ENCODE measurements at regions not wholly inside any gene's neighbourhood (a gene's known extent, or its start where the extent isn't known, plus 50 kb on each side); places are given as distances from the start of the nearest gene placed in this dataset.
"Not testable (repeated sequence)": the region's sequence is repeated elsewhere in the genome, so short reads cannot be mapped to it uniquely, and the experiment has no call there.

DNA sequence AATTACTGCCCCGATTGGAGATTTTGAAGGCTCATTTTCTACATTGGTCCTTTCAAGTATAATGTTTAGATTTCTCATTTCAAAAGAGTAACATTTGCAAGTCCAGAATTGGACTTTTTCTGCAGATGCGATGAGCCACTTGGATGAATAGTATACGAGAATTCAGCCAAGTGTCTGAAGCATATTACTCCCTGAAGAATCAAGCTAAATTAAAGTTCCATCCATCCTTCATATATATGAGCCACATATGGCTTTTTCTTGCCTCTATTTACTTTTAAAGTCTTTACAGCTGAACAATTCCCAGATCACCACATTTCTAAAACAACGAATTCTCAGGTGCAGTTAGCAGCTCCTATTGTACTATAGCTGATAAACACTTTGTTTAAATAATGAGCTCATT is 288.7 kb downstream of the CEMIP2 start:
- no peak overlapping the region for H3K4me3 ChIP-seq (ENCODE audit: insufficient read depth, low read depth, low read length)
- 87 to 95% methylated on average over 3 to 4 of the region's 4 CpGs for WGBS, 2 experiments
- no peak overlapping the region for H3K27ac ChIP-seq (ENCODE audit: insufficient read depth, low read depth, low read length, poor library complexity, severe bottlenecking)
- H3K4me1 ChIP-seq (ENCODE audit: control insufficient read depth, insufficient read depth, low read length) = peaks cover 4% of the 10 kb centered on the region
- no peaks in the 10 kb centered on the region for H3K27me3 ChIP-seq (ENCODE audit: control insufficient read depth, insufficient read depth, low read length, poor library complexity, severe bottlenecking)
- no peaks in the 10 kb centered on the region for H3K9me3 ChIP-seq (ENCODE audit: control insufficient read depth, low read length)
- no peaks in the 10 kb centered on the region for H3K36me3 ChIP-seq (ENCODE audit: control insufficient read depth, insufficient read depth, low read length)

DNA sequence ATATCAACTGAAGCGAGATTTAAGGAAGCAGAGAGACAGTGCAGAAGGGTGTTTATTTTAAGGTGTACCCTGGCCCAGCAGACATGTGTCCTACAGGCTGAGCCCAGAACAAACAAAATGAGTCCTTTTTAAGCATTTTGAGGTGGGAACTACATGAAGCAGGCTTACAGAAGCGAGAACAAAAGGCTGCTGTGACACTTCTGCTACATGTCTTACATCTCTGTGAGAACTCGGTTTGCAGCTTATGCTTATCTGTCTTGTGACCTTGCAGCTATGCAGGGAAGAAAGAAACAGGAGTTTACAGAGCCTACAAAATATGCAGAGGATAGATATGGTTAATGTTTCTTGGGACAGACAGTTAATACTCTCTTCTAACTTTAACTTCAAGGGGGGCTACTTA is 295.9 kb downstream of the CEMIP2 start:
- WGBS, 2 experiments = 74 to 75% methylated on average over 3 of the region's 3 CpGs
- Histone ChIP-seq H3K4me3 (ENCODE audit: insufficient read depth, low read depth, low read length) (no peak overlapping the region), H3K27me3 (ENCODE audit: control insufficient read depth, insufficient read depth, low read length, poor library complexity, severe bottlenecking) (no peaks in the 10 kb centered on the region), H3K4me1 (ENCODE audit: control insufficient read depth, insufficient read depth, low read length) (no peaks in the 10 kb centered on the region), H3K9me3 (ENCODE audit: control insufficient read depth, low read length) (no peaks in the 10 kb centered on the region), H3K27ac (ENCODE audit: insufficient read depth, low read depth, low read length, poor library complexity, severe bottlenecking) (no peak overlapping the region), H3K36me3 (ENCODE audit: control insufficient read depth, insufficient read depth, low read length) (no peaks in the 10 kb centered on the region)

DNA sequence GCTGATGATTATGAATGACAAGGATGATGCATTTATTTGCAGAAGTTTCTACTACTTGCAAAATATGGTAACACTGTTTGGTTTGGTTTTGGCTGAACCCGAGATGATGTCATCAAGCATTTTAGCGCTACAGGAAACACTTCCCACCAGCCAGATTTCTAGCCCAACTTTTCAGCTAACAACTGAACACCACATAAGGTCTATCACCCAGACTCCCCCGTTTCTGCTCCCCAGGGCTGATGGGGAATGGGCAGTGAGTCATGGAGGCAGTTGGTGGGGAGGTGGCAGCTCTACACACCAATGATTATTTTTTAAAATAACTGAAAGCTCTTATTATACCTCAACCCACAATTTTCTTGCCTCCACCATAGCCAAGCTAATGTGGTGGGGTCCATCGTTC is 302.9 kb downstream of the CEMIP2 start:
- no peak overlapping the region for H3K27ac ChIP-seq (ENCODE audit: insufficient read depth, low read depth, low read length, poor library complexity, severe bottlenecking)
- no peaks in the 10 kb centered on the region for H3K27me3 ChIP-seq (ENCODE audit: control insufficient read depth, insufficient read depth, low read length, poor library complexity, severe bottlenecking)
- no peak overlapping the region for H3K4me3 ChIP-seq (ENCODE audit: insufficient read depth, low read depth, low read length)
- H3K36me3 ChIP-seq (ENCODE audit: control insufficient read depth, insufficient read depth, low read length) = no peaks in the 10 kb centered on the region
- WGBS, 2 experiments = 92 to 95% methylated on average over 2 to 4 of the region's 4 CpGs
- no peaks in the 10 kb centered on the region for H3K9me3 ChIP-seq (ENCODE audit: control insufficient read depth, low read length)
- H3K4me1 ChIP-seq (ENCODE audit: control insufficient read depth, insufficient read depth, low read length) = no peaks in the 10 kb centered on the region

DNA sequence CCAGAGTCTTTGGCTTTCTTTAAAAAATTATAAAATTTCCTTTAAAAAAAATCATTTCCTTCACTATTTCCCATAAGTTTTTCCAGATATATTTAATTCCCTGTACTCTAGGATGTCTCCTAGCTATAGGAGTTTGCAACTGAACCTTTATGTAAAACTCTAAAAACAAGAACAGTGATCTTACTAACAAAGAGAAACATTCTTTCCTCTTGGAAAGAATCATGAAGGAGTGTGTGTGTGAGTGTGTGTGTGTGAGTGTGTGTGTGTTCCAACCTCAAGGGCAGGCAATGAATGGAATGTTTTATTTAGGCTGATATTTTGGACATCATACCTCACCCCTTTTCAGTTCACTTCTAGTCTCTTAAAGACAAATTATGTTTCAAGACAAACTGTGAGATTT is 309.2 kb downstream of the CEMIP2 start:
- no peaks in the 10 kb centered on the region for H3K27me3 ChIP-seq (ENCODE audit: control insufficient read depth, insufficient read depth, low read length, poor library complexity, severe bottlenecking)
- no peaks in the 10 kb centered on the region for H3K4me1 ChIP-seq (ENCODE audit: control insufficient read depth, insufficient read depth, low read length)
- no peaks in the 10 kb centered on the region for H3K9me3 ChIP-seq (ENCODE audit: control insufficient read depth, low read length)
- H3K36me3 ChIP-seq (ENCODE audit: control insufficient read depth, insufficient read depth, low read length) = no peaks in the 10 kb centered on the region
- H3K4me3 ChIP-seq (ENCODE audit: insufficient read depth, low read depth, low read length) = no peak overlapping the region
- no peak overlapping the region for H3K27ac ChIP-seq (ENCODE audit: insufficient read depth, low read depth, low read length, poor library complexity, severe bottlenecking)

DNA sequence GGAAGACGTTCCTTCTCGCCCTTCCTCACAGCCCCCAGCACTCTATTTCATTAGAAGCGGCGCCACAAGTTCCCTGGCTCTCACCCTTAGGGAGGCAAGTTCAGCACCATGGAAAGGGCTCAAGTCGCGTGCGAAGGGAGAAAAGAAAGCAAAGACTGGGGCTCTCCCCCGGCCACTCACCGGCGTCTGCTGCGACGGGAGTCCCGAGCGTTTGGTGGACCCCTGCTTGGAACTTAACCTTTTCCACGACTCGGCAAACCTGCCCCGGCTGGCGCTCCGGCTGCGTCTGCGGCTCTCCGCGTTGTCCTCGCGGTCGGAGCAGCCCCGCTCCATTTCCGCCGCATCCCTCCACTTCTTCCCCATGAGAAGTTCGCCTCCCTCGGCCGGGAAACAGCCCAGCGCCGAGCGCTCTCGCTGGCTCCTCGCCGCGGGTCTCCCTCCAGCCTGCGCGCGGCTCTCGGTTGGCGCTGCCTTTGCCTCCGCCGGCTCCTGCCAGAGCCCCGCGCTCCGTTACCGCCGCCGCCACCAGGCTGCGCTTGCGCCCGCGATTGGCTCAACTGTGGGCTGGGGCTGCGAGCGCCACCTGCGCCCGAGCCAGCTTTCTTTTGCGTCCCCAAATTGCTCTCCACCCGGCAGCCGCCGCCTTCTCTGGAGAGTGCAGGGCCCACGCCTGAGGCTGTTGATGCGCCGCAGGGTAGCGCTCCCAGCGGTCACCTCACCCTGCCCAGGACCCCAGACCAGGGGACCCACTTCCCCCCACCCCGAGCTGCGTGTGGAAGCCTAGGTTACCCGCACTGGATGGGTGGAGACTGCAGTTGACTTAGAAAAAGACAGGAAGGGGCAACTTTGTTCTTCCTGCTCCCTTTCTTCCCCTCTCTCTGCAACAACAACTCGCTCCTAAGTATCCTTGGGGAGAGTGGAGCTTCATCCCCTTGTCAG is 321.6 kb downstream of the CEMIP2 start:
- H3K27ac ChIP-seq (ENCODE audit: insufficient read depth, low read depth, low read length, poor library complexity, severe bottlenecking) = peak overlapping the region; percentile 67
- H3K4me1 ChIP-seq (ENCODE audit: control insufficient read depth, insufficient read depth, low read length) = peaks cover 7% of the 10 kb centered on the region
- H3K27me3 ChIP-seq (ENCODE audit: control insufficient read depth, insufficient read depth, low read length, poor library complexity, severe bottlenecking) = peaks cover 11% of the 10 kb centered on the region
- H3K4me3 ChIP-seq (ENCODE audit: insufficient read depth, low read depth, low read length) = peak overlapping the region; percentile 42
- no peaks in the 10 kb centered on the region for H3K36me3 ChIP-seq (ENCODE audit: control insufficient read depth, insufficient read depth, low read length)
- WGBS, 2 experiments = 0 to 1% methylated on average over 72 to 73 of the region's 73 CpGs
- no peaks in the 10 kb centered on the region for H3K9me3 ChIP-seq (ENCODE audit: control insufficient read depth, low read length)

DNA sequence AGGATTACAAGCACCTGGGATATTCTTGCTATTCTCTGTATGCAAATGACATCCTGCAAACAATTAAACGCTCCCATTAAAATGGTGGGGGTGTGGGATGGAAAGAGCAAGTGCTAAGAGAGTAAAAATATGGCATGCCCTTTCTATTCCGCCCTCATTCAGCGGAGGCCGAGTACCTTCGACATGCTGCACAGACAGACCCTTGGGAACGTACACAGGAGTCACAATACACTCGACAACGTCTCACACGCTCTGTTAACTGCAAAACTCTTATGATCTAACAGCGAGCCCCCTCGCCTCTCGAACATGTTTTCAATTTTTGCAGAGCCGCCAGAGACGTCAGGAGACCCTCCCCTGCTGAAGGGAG is 322.2 kb downstream of the CEMIP2 start:
- Histone ChIP-seq H3K4me3 (ENCODE audit: insufficient read depth, low read depth, low read length) (peak overlapping the region; percentile 42), H3K27me3 (ENCODE audit: control insufficient read depth, insufficient read depth, low read length, poor library complexity, severe bottlenecking) (peaks cover 11% of the 10 kb centered on the region), H3K4me1 (ENCODE audit: control insufficient read depth, insufficient read depth, low read length) (peaks cover 7% of the 10 kb centered on the region), H3K36me3 (ENCODE audit: control insufficient read depth, insufficient read depth, low read length) (no peaks in the 10 kb centered on the region), H3K9me3 (ENCODE audit: control insufficient read depth, low read length) (no peaks in the 10 kb centered on the region), H3K27ac (ENCODE audit: insufficient read depth, low read depth, low read length, poor library complexity, severe bottlenecking) (no peak overlapping the region)
- 1% methylated on average over 13 to 14 of the region's 14 CpGs for WGBS, 2 experiments

DNA sequence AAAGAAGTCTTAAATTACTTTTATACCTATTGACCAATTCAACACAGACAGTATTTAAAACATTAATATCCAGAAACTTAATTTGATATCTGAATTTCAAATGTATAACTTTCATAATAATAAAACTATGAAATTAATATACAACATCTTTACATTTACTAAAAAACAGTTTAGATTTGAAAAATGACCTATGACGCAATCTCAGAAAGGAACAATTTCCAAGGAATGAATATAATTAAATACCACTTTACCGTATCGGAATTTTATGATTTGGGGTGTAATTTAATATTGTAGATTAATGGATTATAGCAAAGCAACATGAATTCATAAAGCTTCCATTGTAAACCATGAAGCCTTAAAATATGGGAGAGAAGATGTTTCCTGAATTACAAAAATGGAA is 321.5 kb upstream of the TRPM3 start:
- WGBS, 2 experiments = no CpG with 5 or more reads among the region's 3 CpGs
- Histone ChIP-seq H3K4me1 (ENCODE audit: control insufficient read depth, insufficient read depth, low read length) (peaks cover 7% of the 10 kb centered on the region), H3K27me3 (ENCODE audit: control insufficient read depth, insufficient read depth, low read length, poor library complexity, severe bottlenecking) (peaks cover 11% of the 10 kb centered on the region), H3K27ac (ENCODE audit: insufficient read depth, low read depth, low read length, poor library complexity, severe bottlenecking) (no peak overlapping the region), H3K9me3 (ENCODE audit: control insufficient read depth, low read length) (no peaks in the 10 kb centered on the region), H3K36me3 (ENCODE audit: control insufficient read depth, insufficient read depth, low read length) (no peaks in the 10 kb centered on the region), H3K4me3 (ENCODE audit: insufficient read depth, low read depth, low read length) (no peak overlapping the region)

DNA sequence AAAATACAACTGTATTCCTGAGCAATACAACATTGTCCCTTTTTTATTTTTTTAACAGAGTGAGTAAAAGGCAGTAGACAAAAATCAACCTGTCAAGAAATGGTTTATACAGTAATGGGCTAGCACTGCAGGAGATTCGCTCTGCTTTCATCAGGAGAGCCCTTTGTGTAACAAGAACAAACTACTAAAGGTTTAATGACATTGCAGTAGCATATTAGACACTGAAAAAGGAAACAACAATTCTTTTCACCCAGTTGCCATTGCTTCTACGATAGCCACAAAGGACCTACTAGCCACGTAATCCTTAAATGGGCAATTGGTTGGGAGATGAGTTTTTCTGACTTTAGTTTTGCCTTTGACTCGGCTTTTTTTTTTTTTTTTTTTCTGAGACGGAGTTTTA is 319.8 kb upstream of the TRPM3 start:
- H3K27ac ChIP-seq (ENCODE audit: insufficient read depth, low read depth, low read length, poor library complexity, severe bottlenecking) = no peak overlapping the region
- H3K27me3 ChIP-seq (ENCODE audit: control insufficient read depth, insufficient read depth, low read length, poor library complexity, severe bottlenecking) = peaks cover 11% of the 10 kb centered on the region
- H3K4me3 ChIP-seq (ENCODE audit: insufficient read depth, low read depth, low read length) = no peak overlapping the region
- no peaks in the 10 kb centered on the region for H3K9me3 ChIP-seq (ENCODE audit: control insufficient read depth, low read length)
- no peaks in the 10 kb centered on the region for H3K36me3 ChIP-seq (ENCODE audit: control insufficient read depth, insufficient read depth, low read length)
- WGBS, 2 experiments = 77 to 94% methylated on average over 5 of the region's 5 CpGs
- H3K4me1 ChIP-seq (ENCODE audit: control insufficient read depth, insufficient read depth, low read length) = no peaks in the 10 kb centered on the region

DNA sequence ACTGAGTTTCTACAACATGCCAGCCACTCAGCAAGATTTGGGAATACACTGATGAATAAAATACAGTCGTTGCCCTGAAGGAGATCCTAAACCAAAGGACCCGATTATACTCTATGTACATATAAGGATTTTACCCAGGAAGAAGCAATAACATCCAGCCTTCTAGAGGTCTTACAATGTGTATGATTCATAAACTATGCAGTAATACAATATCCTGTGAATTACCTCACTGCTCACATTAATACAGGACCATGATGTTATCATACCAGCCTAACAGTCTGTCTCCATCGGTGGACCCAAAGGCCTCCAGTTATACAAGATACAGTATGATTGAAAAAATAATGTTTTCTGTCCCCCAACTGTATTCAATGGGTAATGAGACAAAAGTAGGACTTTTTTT is 310.5 kb upstream of the TRPM3 start:
- no peaks in the 10 kb centered on the region for H3K4me1 ChIP-seq (ENCODE audit: control insufficient read depth, insufficient read depth, low read length)
- no peak overlapping the region for H3K27ac ChIP-seq (ENCODE audit: insufficient read depth, low read depth, low read length, poor library complexity, severe bottlenecking)
- H3K9me3 ChIP-seq (ENCODE audit: control insufficient read depth, low read length) = no peaks in the 10 kb centered on the region
- H3K4me3 ChIP-seq (ENCODE audit: insufficient read depth, low read depth, low read length) = no peak overlapping the region
- no peaks in the 10 kb centered on the region for H3K27me3 ChIP-seq (ENCODE audit: control insufficient read depth, insufficient read depth, low read length, poor library complexity, severe bottlenecking)
- 88 to 91% methylated on average over 2 to 3 of the region's 3 CpGs for WGBS, 2 experiments
- no peaks in the 10 kb centered on the region for H3K36me3 ChIP-seq (ENCODE audit: control insufficient read depth, insufficient read depth, low read length)

DNA sequence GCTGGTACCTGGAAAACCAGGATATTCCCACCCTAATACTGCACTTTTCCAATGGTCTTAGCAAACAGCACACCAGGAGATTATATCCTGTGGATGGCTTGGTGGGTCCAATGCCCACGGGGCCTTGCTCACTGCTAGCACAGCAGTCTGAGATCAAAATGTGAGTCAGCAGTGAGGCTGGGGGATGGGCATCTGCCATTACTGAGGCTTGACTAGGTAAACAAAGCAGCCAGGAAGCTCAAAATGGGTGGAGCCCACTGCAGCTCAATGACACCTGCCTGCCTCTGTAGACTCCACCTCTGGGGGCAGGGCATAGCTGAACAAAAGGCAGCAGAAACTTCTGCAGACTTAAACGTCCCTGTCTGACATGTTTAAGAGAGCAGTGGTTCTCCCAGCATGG is 285.9 kb upstream of the TRPM3 start:
- not testable (repeated sequence) for H3K4me3 ChIP-seq (ENCODE audit: insufficient read depth, low read depth, low read length); H3K36me3 ChIP-seq (ENCODE audit: control insufficient read depth, insufficient read depth, low read length); H3K27ac ChIP-seq (ENCODE audit: insufficient read depth, low read depth, low read length, poor library complexity, severe bottlenecking); H3K9me3 ChIP-seq (ENCODE audit: control insufficient read depth, low read length); H3K27me3 ChIP-seq (ENCODE audit: control insufficient read depth, insufficient read depth, low read length, poor library complexity, severe bottlenecking); H3K4me1 ChIP-seq (ENCODE audit: control insufficient read depth, insufficient read depth, low read length)
- 81 to 86% methylated on average over 2 of the region's 2 CpGs for WGBS, 2 experiments

Measured in ectodermal cell (in vitro differentiated cells).